Endothelial cell of umbilical vein (primary cell): ENCODE measurements at regions not wholly inside any gene's neighbourhood (a gene's known extent, or its start where the extent isn't known, plus 50 kb on each side); places are given as distances from the start of the nearest gene placed in this dataset.

Experiments used
- BruUV-seq: library from RNA; stranded (reverse); fragments of 400-500 nt; replicated peaks from 2 replicates; lab custom pipeline; 2021; lab: Mats Ljungman, UMichigan
- CTCF ChIA-PET: fragments of 300-600, 350-600 bp; sonication (Branson Sonifier 250); formaldehyde crosslinking; loops from one replicate; lab custom pipeline; 2021; ENCODE audit warnings: antibody characterized with exemption, inconsistent platforms; lab: Charles Lee
- POLR2A ChIA-PET: fragments of 300-600, 350-600 bp; sonication (Branson Sonifier 250); formaldehyde crosslinking; loops from one replicate; lab custom pipeline; 2021; ENCODE audit warnings: antibody characterized with exemption, inconsistent platforms; lab: Charles Lee
- DNase-seq: peaks from one replicate; pipeline ENCODE4 v3.0.0-alpha.2; 2011; ENCODE audit warnings: low read depth, low spot score
- FAIRE-seq: peaks from 2 replicates; lab custom pipeline; 2011; peaks lifted over from hg19 to GRCh38; lab: Jason Lieb, UNC
- H2AFZ ChIP-seq: 2 replicates; pipeline ENCODE4 v1.6.0; 2012; ENCODE audit warnings: low read depth, low read length, control low read depth, inconsistent platforms
- H3K27ac ChIP-seq: 2 replicates; pipeline ENCODE4 v1.5.1; 2011; ENCODE audit warnings: low read depth, mild to moderate bottlenecking, control low read depth, low read length, moderate library complexity; ENCODE audit not compliant: insufficient read depth
- H3K27me3 ChIP-seq, 2 experiments: 2 replicates each; pipeline versions ENCODE4 v1.6.0 to v1.6.1; 2011; ENCODE audit warnings: low read length in 2 of 2, mixed read lengths in 1 of 2; ENCODE audit not compliant: control insufficient read depth in 2 of 2, insufficient read depth in 2 of 2
- H3K36me3 ChIP-seq, 2 experiments: 2 replicates in 1 of 2; 3 replicates in 1 of 2; pipeline ENCODE4 v1.5.1; 2011; ENCODE audit warnings: low read length in 2 of 2, mild to moderate bottlenecking in 1 of 2, moderate library complexity in 1 of 2; ENCODE audit not compliant: control insufficient read depth in 2 of 2, insufficient read depth in 2 of 2; ENCODE audit errors: extremely low read depth in 1 of 2
- H3K4me1 ChIP-seq: 3 replicates; pipeline ENCODE4 v1.5.1; 2011; ENCODE audit warnings: mild to moderate bottlenecking, low read length; ENCODE audit not compliant: control insufficient read depth, insufficient read depth; ENCODE audit errors: extremely low read depth
- H3K4me2 ChIP-seq: 2 replicates; pipeline ENCODE4 v1.6.1; 2011; ENCODE audit warnings: low read length, control low read depth, mixed read lengths; ENCODE audit not compliant: insufficient read depth
- H3K4me3 ChIP-seq, 3 experiments: fragments of 200-600 bp in 1 of 3; sonication (generic), shearing (Covaris generic) in 1 of 3; replicated peaks in 1 of 3; 2 replicates each; pipeline ENCODE4 v1.5.1; 2011 to 2016; ENCODE audit warnings: control low read depth in 3 of 3, low read length in 3 of 3, mild to moderate bottlenecking in 2 of 3, inconsistent platforms in 1 of 3, low read depth in 1 of 3, moderate library complexity in 1 of 3; ENCODE audit not compliant: insufficient read depth in 1 of 3
- H3K79me2 ChIP-seq: 2 replicates; pipeline ENCODE4 v1.6.0; 2012; ENCODE audit warnings: low read length, inconsistent platforms; ENCODE audit not compliant: control insufficient read depth, insufficient read depth
- H3K9ac ChIP-seq: replicated peaks from 2 replicates; pipeline ENCODE3; 2011; ENCODE audit warnings: low read length, control low read depth; ENCODE audit not compliant: insufficient read depth; ENCODE audit errors: extremely low read depth
- H3K9me1 ChIP-seq: replicated peaks from 3 replicates; pipeline ENCODE4 v1.6.0; 2011; ENCODE audit warnings: mild to moderate bottlenecking, low read length; ENCODE audit not compliant: control insufficient read depth, insufficient read depth; ENCODE audit errors: extremely low read depth
- H3K9me3 ChIP-seq: replicated peaks from 2 replicates; pipeline ENCODE4 v1.5.1; 2012; ENCODE audit warnings: low read length, inconsistent platforms; ENCODE audit not compliant: control insufficient read depth, insufficient read depth
- H4K20me1 ChIP-seq: replicated peaks from 2 replicates; pipeline ENCODE3; 2011; ENCODE audit warnings: mild to moderate bottlenecking, low read length; ENCODE audit not compliant: control insufficient read depth, insufficient read depth; ENCODE audit errors: extremely low read depth
- CTCF ChIP-seq, 2 donors: IDR thresholded peaks; 1 replicate in 1 of 2; 2 replicates in 1 of 2; pipeline ENCODE4 v1.5.1; 2011; ENCODE audit warnings: low read length in 2 of 2, mild to moderate bottlenecking in 2 of 2, moderate library complexity in 2 of 2, control low read depth in 1 of 2, inconsistent platforms in 1 of 2, low read depth in 1 of 2; ENCODE audit not compliant: insufficient read depth in 1 of 2; ENCODE audit errors: extremely low read depth in 1 of 2
- EZH2 ChIP-seq: IDR thresholded peaks from 2 replicates; pipeline ENCODE4 v1.6.1; 2012; ENCODE audit warnings: borderline replicate concordance, low read depth, mild to moderate bottlenecking, moderate library complexity, low read length, inconsistent platforms; ENCODE audit not compliant: severe bottlenecking
- FOS ChIP-seq: IDR thresholded peaks from 2 replicates; pipeline ENCODE4 v1.6.1; 2011; ENCODE audit warnings: mild to moderate bottlenecking, low read length, moderate library complexity, borderline replicate concordance; ENCODE audit not compliant: insufficient read depth
- GATA2 ChIP-seq: IDR thresholded peaks from 2 replicates; pipeline ENCODE4 v1.7.0; 2011; ENCODE audit warnings: low read depth, mild to moderate bottlenecking, moderate library complexity, mixed read lengths, low read length; ENCODE audit not compliant: insufficient read length, insufficient read depth
- JUN ChIP-seq: IDR thresholded peaks from 2 replicates; pipeline ENCODE4 v1.6.1; 2011; ENCODE audit warnings: borderline replicate concordance, low read depth; ENCODE audit not compliant: insufficient read length, insufficient read depth
- MYC ChIP-seq: IDR thresholded peaks from one replicate; pipeline ENCODE4 v1.6.1; 2011; ENCODE audit warnings: mild to moderate bottlenecking, low read depth, low read length
- POLR2A ChIP-seq: IDR thresholded peaks from 2 replicates; pipeline ENCODE4 v1.6.1; 2012; ENCODE audit warnings: low read depth, mild to moderate bottlenecking, control low read depth, low read length
- POLR2AphosphoS5 ChIP-seq: IDR thresholded peaks from 2 replicates; pipeline ENCODE4 v1.6.1; 2012; ENCODE audit warnings: low read depth, mild to moderate bottlenecking, control low read depth, low read length, moderate library complexity; ENCODE audit not compliant: insufficient read depth
- dilution Hi-C: fragments of 300-500 bp; cut with MboI; formaldehyde crosslinking; loops from one replicate; pipeline ENCODE4 v1.15.0; 2019; ENCODE audit warnings: low sequenced_read_pairs; ENCODE audit not compliant: extremely low pct_ligation_motif_present
- intact Hi-C: fragments of 100-400 bp; cut with micrococcal nuclease; formaldehyde crosslinking; loops from one replicate; pipeline ENCODE4 v1.10.0; 2022
- TF ChIP-seq, protein P1 (sequence below): IDR thresholded peaks from 2 replicates; pipeline ENCODE4 v1.6.1; 2011; ENCODE audit not compliant: insufficient read depth, insufficient read length

- Histone ChIP-seq H3K79me2 (no peaks in the 10 kb centered on the region), H4K20me1 (no peaks in the 10 kb centered on the region), H3K4me2 (no peak overlapping the region), H3K9me1 (no peaks in the 10 kb centered on the region), H3K9me3 (no peaks in the 10 kb centered on the region), H3K9ac (no peak overlapping the region), H2AFZ (no peak overlapping the region), H3K27ac (no peak overlapping the region), H3K36me3 (no peaks in the 10 kb centered on the region), H3K27me3 (no peaks in the 10 kb centered on the region), H3K4me1 (no peaks in the 10 kb centered on the region), H3K4me3 (no peak overlapping the region)
- TF ChIP-seq POLR2AphosphoS5 (no peak), FOS (no peak), EZH2 (no peak), GATA2 (no peak), POLR2A (no peak), MYC (no peak), CTCF (IDR thresholded peaks at IDR 0.05; ENCODE audit: extremely low read depth in 1 of 2, insufficient read depth in 1 of 2, low read depth in 1 of 2, low read length in 2 of 2) (no peak), JUN (no peak)
- TF ChIP-seq, protein P1, sequence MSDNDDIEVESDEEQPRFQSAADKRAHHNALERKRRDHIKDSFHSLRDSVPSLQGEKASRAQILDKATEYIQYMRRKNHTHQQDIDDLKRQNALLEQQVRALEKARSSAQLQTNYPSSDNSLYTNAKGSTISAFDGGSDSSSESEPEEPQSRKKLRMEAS = no peak
- DNase-seq (no peak), FAIRE-seq (no peak)
- dilution Hi-C loops = no loop called here
- intact Hi-C loops = no loop called here
- CTCF ChIA-PET = no interaction called here
- POLR2A ChIA-PET = no interaction called here
- no TSS peak for BruUV-seq
Measured at GRCh38 chr14:94966344-94966743, 191.0 kb downstream of the DICER1 start.
